Superior temporal gyrus (tissue), 1 donor: ENCODE measurements at regions not wholly inside any gene's neighbourhood (a gene's known extent, or its start where the extent isn't known, plus 50 kb on each side); places are given as distances from the start of the nearest gene placed in this dataset.
"Not testable (repeated sequence)": the region's sequence is repeated elsewhere in the genome, so short reads cannot be mapped to it uniquely, and the experiment has no call there.

Experiments used
- DNase-seq: peaks from one replicate; pipeline ENCODE4 v3.0.0-alpha.2; 2016; ENCODE audit errors: extremely low spot score

- no peak for DNase-seq
Observed at GRCh38 chr7:113030489-113030888, 56.1 kb downstream of the GPR85 start.

- DNase-seq, result no peak
Observed at GRCh38 chr7:113026941-113027340, 59.7 kb downstream of the GPR85 start.

GRCh38 chr7:113017144-113017857 is 69.3 kb downstream of the GPR85 start:
- DNase-seq, result not testable (repeated sequence)

- peak; percentile 65 for DNase-seq
Observed at GRCh38 chr7:113015034-113015645, 71.5 kb downstream of the GPR85 start.

GRCh38 chr7:113013761-113014449 is 72.7 kb downstream of the GPR85 start:
- no peak for DNase-seq

GRCh38 chr7:113012862-113013261 is 73.8 kb downstream of the GPR85 start:
- DNase-seq, result not testable (repeated sequence)

GRCh38 chr7:113010377-113010776 is 76.2 kb downstream of the GPR85 start:
- no peak for DNase-seq

GRCh38 chr7:113008755-113009154 is 77.9 kb downstream of the GPR85 start:
- DNase-seq, result no peak

- DNase-seq, result no peak
Observed at GRCh38 chr7:113004726-113005454, 81.7 kb downstream of the GPR85 start.

- DNase-seq, result no peak
Observed at GRCh38 chr7:113000316-113001020, 86.2 kb downstream of the GPR85 start.

- no peak for DNase-seq
Observed at GRCh38 chr7:112997831-112998230, 88.8 kb downstream of the GPR85 start.

GRCh38 chr7:112996331-112996871 is 90.2 kb downstream of the GPR85 start:
- DNase-seq, result no peak

- DNase-seq, result no peak
Observed at GRCh38 chr7:112995059-112995824, 91.4 kb downstream of the GPR85 start.

- no peak for DNase-seq
Observed at GRCh38 chr7:112994656-112995055, 92.0 kb downstream of the GPR85 start.

- DNase-seq, result no peak
Observed at GRCh38 chr7:112990624-112991023, 96.0 kb downstream of the GPR85 start.

GRCh38 chr7:112989531-112989930 is 97.1 kb downstream of the GPR85 start:
- DNase-seq, result no peak

GRCh38 chr7:112987171-112987570 is 99.5 kb downstream of the GPR85 start:
- DNase-seq, result no peak

- DNase-seq, result no peak
Observed at GRCh38 chr7:112986256-112987031, 100.2 kb downstream of the GPR85 start.

- peak; percentile 44 for DNase-seq
Observed at GRCh38 chr7:112985377-112985987, 101.1 kb downstream of the GPR85 start.
